BJ (cell line): ENCODE measurements at regions not wholly inside any gene's neighbourhood (a gene's known extent, or its start where the extent isn't known, plus 50 kb on each side); places are given as distances from the start of the nearest gene placed in this dataset.
"Not testable (repeated sequence)": the region's sequence is repeated elsewhere in the genome, so short reads cannot be mapped to it uniquely, and the experiment has no call there.

Experiments used
- CTCF ChIA-PET: fragments of 350-600 bp; formaldehyde crosslinking; extraction: SDS; loops from one replicate; lab custom pipeline; 2021; ENCODE audit warnings: antibody characterized with exemption, inconsistent platforms; lab: Yijun Ruan, JAX
- POLR2A ChIA-PET: fragments of 300-600 bp; sonication (Branson Sonifier 250); formaldehyde crosslinking; extraction: SDS; loops from one replicate; lab custom pipeline; 2021; ENCODE audit warnings: antibody characterized with exemption; lab: Charles Lee
- DNase-seq: peaks from one replicate; pipeline ENCODE4 v3.0.0-alpha.2; 2011; ENCODE audit warnings: low read depth
- H3K27me3 ChIP-seq: 2 replicates; pipeline ENCODE4 v1.6.0; 2011; ENCODE audit warnings: low read length; ENCODE audit not compliant: control insufficient read depth, insufficient read depth
- H3K36me3 ChIP-seq: 2 replicates; pipeline ENCODE4 v1.5.1; 2011; ENCODE audit warnings: low read length; ENCODE audit not compliant: control insufficient read depth, insufficient read depth
- H3K4me3 ChIP-seq: 2 replicates; pipeline ENCODE4 v1.5.1; 2011; ENCODE audit warnings: low read depth, mild to moderate bottlenecking, control low read depth, low read length
- CTCF ChIP-seq: IDR thresholded peaks from 2 replicates; pipeline ENCODE4 v1.5.1; 2011; ENCODE audit warnings: low read depth, mild to moderate bottlenecking, control low read depth, inconsistent platforms, low read length, moderate library complexity; ENCODE audit not compliant: insufficient read depth

DNA sequence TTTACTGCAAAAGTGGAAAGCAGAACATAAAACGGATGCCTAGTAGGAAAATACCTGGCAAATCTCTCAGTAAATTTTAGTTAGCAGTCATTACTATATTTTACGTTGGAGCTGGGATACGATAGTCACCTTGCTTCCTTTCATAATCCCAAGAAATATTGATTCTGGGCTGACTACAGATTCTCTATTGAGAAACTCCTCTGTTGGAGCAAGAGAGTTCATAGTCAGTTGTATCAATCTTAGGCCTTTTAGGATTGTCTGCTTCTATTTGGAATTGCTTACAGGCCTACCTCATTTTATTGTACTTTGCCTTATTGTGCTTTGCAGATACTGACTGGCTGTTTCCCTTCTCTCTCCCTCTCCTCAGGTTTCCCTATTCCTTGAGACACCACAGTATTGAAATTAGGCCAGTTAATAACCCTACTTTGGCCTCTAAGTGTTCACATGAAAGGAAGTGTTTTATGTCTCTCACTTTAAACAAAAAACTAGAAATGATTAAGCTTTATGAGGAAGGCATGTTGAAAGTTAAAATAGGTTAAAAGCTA lies 233.7 kb upstream of the TARS1 start:
- DNase-seq, result no peak
- no peaks in the 10 kb centered on the region for H3K36me3 ChIP-seq
- CTCF ChIA-PET, result no interaction called here
- TF ChIP-seq CTCF, result no peak
- POLR2A ChIA-PET, result no interaction called here
- H3K4me3 ChIP-seq, result no peak overlapping the region
- no peaks in the 10 kb centered on the region for H3K27me3 ChIP-seq

- TF ChIP-seq CTCF, result no peak
- Histone ChIP-seq H3K36me3 (no peaks in the 10 kb centered on the region), H3K27me3 (no peaks in the 10 kb centered on the region), H3K4me3 (no peak overlapping the region)
- no peak for DNase-seq
- CTCF ChIA-PET, result no interaction called here
- POLR2A ChIA-PET, result no interaction called here
Measured at GRCh38 chr5:33209252-33209651, 231.5 kb upstream of the TARS1 start.

- H3K36me3 ChIP-seq, DNase-seq, H3K4me3 ChIP-seq, POLR2A ChIA-PET, H3K27me3 ChIP-seq: not testable (repeated sequence)
- CTCF ChIA-PET, result interaction anchor here (0.7 kb wide), 1 partner anchor 800 kb away, joined by 3 read pairs; no protein-coding TSS in a partner anchor
Measured at GRCh38 chr5:33210221-33210620, 230.5 kb upstream of the TARS1 start.

GRCh38 chr5:33210978-33211377 lies 229.8 kb upstream of the TARS1 start:
- no peak overlapping the region for H3K4me3 ChIP-seq
- H3K36me3 ChIP-seq, result no peaks in the 10 kb centered on the region
- no peaks in the 10 kb centered on the region for H3K27me3 ChIP-seq
- DNase-seq, result no peak
- no peak for TF ChIP-seq CTCF
- POLR2A ChIA-PET, result no interaction called here
- CTCF ChIA-PET, result interaction anchor here (0.6 to 0.7 kb wide), 3 partner anchors 16 to 799 kb away, joined by 3 read pairs; no protein-coding TSS in a partner anchor

GRCh38 chr5:33212439-33212838 lies 228.3 kb upstream of the TARS1 start:
- Histone ChIP-seq H3K27me3 (no peaks in the 10 kb centered on the region), H3K36me3 (no peaks in the 10 kb centered on the region), H3K4me3 (no peak overlapping the region)
- ChIA-PET CTCF (no interaction called here), POLR2A (no interaction called here)
- no peak for TF ChIP-seq CTCF
- DNase-seq, result no peak

GRCh38 chr5:33212900-33213299 lies 227.9 kb upstream of the TARS1 start:
- H3K4me3 ChIP-seq, result no peak overlapping the region
- no peak for TF ChIP-seq CTCF
- no peak for DNase-seq
- ChIA-PET POLR2A (no interaction called here), CTCF (no interaction called here)
- no peaks in the 10 kb centered on the region for H3K36me3 ChIP-seq
- H3K27me3 ChIP-seq, result no peaks in the 10 kb centered on the region
